GM12878 (cell line): ENCODE measurements at regions not wholly inside any gene's neighbourhood (a gene's known extent, or its start where the extent isn't known, plus 50 kb on each side); places are given as distances from the start of the nearest gene placed in this dataset.

Experiments
- ATAC-seq: fragments of 200-7000 bp; cut with Tn5 transposase; 3 replicates; pipeline ENCODE4 v1.9.1; 2020; ENCODE audit warnings: mild to moderate bottlenecking, moderate library complexity
- BruUV-seq: library from RNA; stranded (reverse); fragments of 400-500 nt; replicated peaks from 2 replicates; lab custom pipeline; 2021; lab: Mats Ljungman, UMichigan
- CTCF ChIA-PET: fragments of 300-600 bp; sonication (Branson Sonifier 250); formaldehyde crosslinking; extraction: SDS; loops from one replicate; lab custom pipeline; 2021; ENCODE audit warnings: inconsistent platforms; lab: Yijun Ruan, JAX
- POLR2A ChIA-PET: fragments of 350-600 bp; formaldehyde crosslinking; extraction: SDS; loops from one replicate; lab custom pipeline; 2021; ENCODE audit warnings: inconsistent platforms; lab: Charles Lee
- RAD21 ChIA-PET: fragments of 300-600 bp; sonication (Branson Sonifier 250); formaldehyde crosslinking; loops from one replicate; lab custom pipeline; 2023; ENCODE audit warnings: antibody characterized with exemption; ENCODE audit not compliant: unreplicated experiment; lab: Charles Lee
- SMC1A ChIA-PET: fragments of 300-600 bp; sonication (Branson Sonifier 250); formaldehyde crosslinking; loops from one replicate; lab custom pipeline; 2023; ENCODE audit not compliant: unreplicated experiment, uncharacterized antibody; lab: Charles Lee
- DNase-seq: peaks from one replicate; pipeline ENCODE4 v3.0.0-alpha.2; 2011; ENCODE audit warnings: low read depth, low spot score
- FAIRE-seq: peaks from 3 replicates; lab custom pipeline; 2011; peaks lifted over from hg19 to GRCh38; lab: Jason Lieb, UNC
- H2AFZ ChIP-seq: 2 replicates; pipeline ENCODE4 v1.6.0; 2011; ENCODE audit warnings: low read depth, low read length, control low read depth; ENCODE audit not compliant: control insufficient read depth
- H3K27ac ChIP-seq: 2 replicates; pipeline ENCODE4 v1.5.1; 2011; ENCODE audit warnings: control low read depth; ENCODE audit not compliant: control insufficient read depth, insufficient read depth
- H3K27me3 ChIP-seq, 2 experiments: replicated peaks in 1 of 2; 2 replicates each; pipeline versions ENCODE4 v1.6.0 to v1.6.1; 2011; ENCODE audit warnings: low read length in 1 of 2; ENCODE audit not compliant: control insufficient read depth in 2 of 2, insufficient read depth in 2 of 2
- H3K36me3 ChIP-seq, 2 experiments: 2 replicates each; pipeline ENCODE4 v1.5.1; 2011; ENCODE audit warnings: low read length in 1 of 2; ENCODE audit not compliant: control insufficient read depth in 2 of 2, insufficient read depth in 2 of 2
- H3K4me1 ChIP-seq: 2 replicates; pipeline ENCODE4 v1.6.1; 2011; ENCODE audit warnings: mild to moderate bottlenecking, low read length, moderate library complexity, mixed read lengths; ENCODE audit not compliant: control insufficient read depth, insufficient read depth
- H3K4me2 ChIP-seq: 2 replicates; pipeline ENCODE4 v1.6.0; 2011; ENCODE audit warnings: control low read depth; ENCODE audit not compliant: control insufficient read depth, insufficient read depth
- H3K4me3 ChIP-seq: fragments of 200-600 bp; sonication (generic); 2 replicates; pipeline ENCODE4 v1.5.1; 2016
- H3K79me2 ChIP-seq: 2 replicates; pipeline ENCODE4 v1.6.0; 2011; ENCODE audit warnings: low read length; ENCODE audit not compliant: control insufficient read depth, insufficient read depth
- H3K9ac ChIP-seq: 2 replicates; pipeline ENCODE4 v1.8.0; 2011; ENCODE audit warnings: low read length, control low read depth, mixed read lengths; ENCODE audit not compliant: control insufficient read depth, insufficient read depth
- H3K9me3 ChIP-seq: replicated peaks from 3 replicates; pipeline ENCODE4 v1.5.1; 2011; ENCODE audit warnings: mild to moderate bottlenecking, low read length; ENCODE audit not compliant: control insufficient read depth, insufficient read depth
- H4K20me1 ChIP-seq: 2 replicates; pipeline ENCODE4 v1.6.0; 2011; ENCODE audit not compliant: control insufficient read depth, insufficient read depth
- ASH2L ChIP-seq: fragments of 300-600, 200-600 bp; sonication (generic); IDR thresholded peaks from 2 replicates; pipeline ENCODE4 v1.6.1; 2017; ENCODE audit warnings: low read depth, mild to moderate bottlenecking, borderline replicate concordance
- ATF3 ChIP-seq: IDR thresholded peaks from 2 replicates; pipeline ENCODE4 v1.6.1; 2011; ENCODE audit warnings: low read depth, mild to moderate bottlenecking, low read length, moderate library complexity, borderline replicate concordance; ENCODE audit errors: extremely low read depth
- E4F1 ChIP-seq: fragments of 450-650 bp; IDR thresholded peaks from 2 replicates; pipeline ENCODE4 v1.6.1; 2018; ENCODE audit warnings: borderline replicate concordance, mild to moderate bottlenecking; ENCODE audit not compliant: partially characterized antibody
- FOXK2 ChIP-seq: fragments of 450-650 bp; IDR thresholded peaks from 2 replicates; pipeline ENCODE4 v1.6.1; 2017; ENCODE audit warnings: mild to moderate bottlenecking, moderate library complexity
- IRF5 ChIP-seq: fragments of 450-650 bp; IDR thresholded peaks from 2 replicates; pipeline ENCODE4 v1.6.1; 2017; ENCODE audit warnings: borderline replicate concordance
- JUNB ChIP-seq: IDR thresholded peaks from 2 replicates; pipeline ENCODE4 v1.6.1; 2016; ENCODE audit warnings: antibody characterized with exemption, mild to moderate bottlenecking
- NBN ChIP-seq: fragments of 450-650 bp; IDR thresholded peaks from 2 replicates; pipeline ENCODE4 v1.6.1; 2016
- PML ChIP-seq: IDR thresholded peaks from 2 replicates; pipeline ENCODE4 v1.6.1; 2012; ENCODE audit warnings: low read length, inconsistent platforms
- RFX5 ChIP-seq: IDR thresholded peaks from 2 replicates; pipeline ENCODE4 v1.6.1; 2011; ENCODE audit warnings: low read depth, low read length, improper control_type of control experiment
- SMAD5 ChIP-seq: IDR thresholded peaks from 2 replicates; pipeline ENCODE4 v1.6.1; 2016; ENCODE audit warnings: antibody characterized with exemption, low read depth
- TARDBP ChIP-seq: IDR thresholded peaks from 2 replicates; pipeline ENCODE4 v1.6.1; 2016; ENCODE audit warnings: borderline replicate concordance
- YY1 ChIP-seq: IDR thresholded peaks from 2 replicates; pipeline ENCODE4 v1.6.1; 2011; ENCODE audit warnings: low read depth, mild to moderate bottlenecking, low read length
- ZZZ3 ChIP-seq: IDR thresholded peaks from 2 replicates; pipeline ENCODE4 v1.6.1; 2011; ENCODE audit warnings: low read depth; ENCODE audit not compliant: control insufficient read depth, insufficient read length
- WGBS: methylation state at CpG from one replicate; pipeline ENCODE4 v1.1.6; 2016; ENCODE audit warnings: low lambda C conversion rate; ENCODE audit not compliant: insufficient replicate concordance, insufficient coverage; ENCODE audit errors: missing lambda C conversion rate; 5-methylcytosine and 5-hydroxymethylcytosine counted together
- in situ Hi-C: fragments of 300-500 bp; cut with MboI; formaldehyde crosslinking; loops from 9 replicates; pipeline ENCODE4 v1.14.3; 2018; ENCODE audit warnings: mixed read lengths
- intact Hi-C: fragments of 100-400 bp; cut with micrococcal nuclease; formaldehyde crosslinking; loops from one replicate; pipeline ENCODE4 v1.14.2; 2022; ENCODE audit not compliant: unreplicated experiment

GRCh38 chr2:219709331-219709761 lies 81.9 kb downstream of the SLC4A3 start:
- Histone ChIP-seq H3K9ac (no peak overlapping the region), H2AFZ (no peak overlapping the region), H3K9me3 (no peaks in the 10 kb centered on the region; the same call in 2 of the 3 replicates), H3K79me2 (no peaks in the 10 kb centered on the region), H3K27me3 (no peaks in the 10 kb centered on the region), H3K4me3 (no peak overlapping the region), H3K4me2 (no peak overlapping the region), H4K20me1 (no peaks in the 10 kb centered on the region), H3K27ac (no peak overlapping the region), H3K4me1 (no peaks in the 10 kb centered on the region), H3K36me3 (no peaks in the 10 kb centered on the region)
- FAIRE-seq (no peak), DNase-seq (no peak), ATAC-seq (no peak)
- BruUV-seq: no TSS peak
- SMC1A ChIA-PET: no interaction called here
- CTCF ChIA-PET: no interaction called here
- POLR2A ChIA-PET: no interaction called here
- 23% methylated on average over 2 of the region's 2 CpGs for WGBS
- intact Hi-C loops (no loop called here), in situ Hi-C loops (no loop called here)
- RAD21 ChIA-PET: no interaction called here
- TF ChIP-seq E4F1 (no peak), PML (no peak), FOXK2 (no peak), TARDBP (no peak), JUNB (no peak), ZZZ3 (no peak), YY1 (no peak), ATF3 (no peak), SMAD5 (no peak), IRF5 (no peak), RFX5 (no peak), ASH2L (no peak), NBN (no peak)
